ENCODE measurements at regions not wholly inside any gene's neighbourhood (a gene's known extent, or its start where the extent isn't known, plus 50 kb on each side); places are given as distances from the start of the nearest gene placed in this dataset.

DNA sequence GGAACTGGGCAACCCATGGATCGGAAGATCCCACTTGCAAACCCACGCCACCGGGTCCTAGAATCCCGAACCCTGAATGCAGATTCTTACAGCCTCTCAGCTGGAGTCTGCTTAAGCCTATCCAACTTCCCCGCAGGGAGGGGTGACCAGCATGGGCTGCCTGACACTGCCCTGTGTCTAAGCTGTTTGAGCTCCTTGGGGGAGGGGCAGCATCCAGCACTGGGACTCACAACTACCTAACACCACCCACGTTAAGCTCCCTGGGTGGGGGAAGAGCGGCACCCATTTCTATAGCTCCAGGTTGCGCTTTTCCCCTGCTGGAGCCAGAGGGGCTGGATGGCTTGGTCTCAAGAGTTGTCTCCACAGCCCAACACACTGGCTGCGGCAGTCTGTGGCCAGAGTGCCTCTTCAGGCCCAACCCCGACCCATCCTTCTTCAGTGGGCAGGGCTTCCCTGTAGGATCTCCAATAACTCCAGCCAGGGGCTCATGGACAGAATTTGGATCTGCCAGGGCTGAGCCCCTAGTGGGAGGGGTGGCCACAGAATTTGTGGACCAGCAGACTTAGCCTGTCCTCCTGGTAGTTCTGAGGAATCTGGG lies 649.2 kb downstream of the TUSC7 start:
- Histone ChIP-seq H3K27me3 (ENCODE audit: low read depth) (no peaks in the 10 kb centered on the region), H3K4me3 (no peak overlapping the region), H3K4me1 (no peaks in the 10 kb centered on the region), H3K9me3 (no peaks in the 10 kb centered on the region), H3K36me3 (no peaks in the 10 kb centered on the region), H3K27ac (no peak overlapping the region)
- TF ChIP-seq, protein P1, sequence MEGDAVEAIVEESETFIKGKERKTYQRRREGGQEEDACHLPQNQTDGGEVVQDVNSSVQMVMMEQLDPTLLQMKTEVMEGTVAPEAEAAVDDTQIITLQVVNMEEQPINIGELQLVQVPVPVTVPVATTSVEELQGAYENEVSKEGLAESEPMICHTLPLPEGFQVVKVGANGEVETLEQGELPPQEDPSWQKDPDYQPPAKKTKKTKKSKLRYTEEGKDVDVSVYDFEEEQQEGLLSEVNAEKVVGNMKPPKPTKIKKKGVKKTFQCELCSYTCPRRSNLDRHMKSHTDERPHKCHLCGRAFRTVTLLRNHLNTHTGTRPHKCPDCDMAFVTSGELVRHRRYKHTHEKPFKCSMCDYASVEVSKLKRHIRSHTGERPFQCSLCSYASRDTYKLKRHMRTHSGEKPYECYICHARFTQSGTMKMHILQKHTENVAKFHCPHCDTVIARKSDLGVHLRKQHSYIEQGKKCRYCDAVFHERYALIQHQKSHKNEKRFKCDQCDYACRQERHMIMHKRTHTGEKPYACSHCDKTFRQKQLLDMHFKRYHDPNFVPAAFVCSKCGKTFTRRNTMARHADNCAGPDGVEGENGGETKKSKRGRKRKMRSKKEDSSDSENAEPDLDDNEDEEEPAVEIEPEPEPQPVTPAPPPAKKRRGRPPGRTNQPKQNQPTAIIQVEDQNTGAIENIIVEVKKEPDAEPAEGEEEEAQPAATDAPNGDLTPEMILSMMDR (IDR thresholded peaks at IDR 0.05) = no peak
- ATAC-seq (no peak), DNase-seq (no peak)
- intact Hi-C loops (cut with DNase I) = no loop called here

DNA sequence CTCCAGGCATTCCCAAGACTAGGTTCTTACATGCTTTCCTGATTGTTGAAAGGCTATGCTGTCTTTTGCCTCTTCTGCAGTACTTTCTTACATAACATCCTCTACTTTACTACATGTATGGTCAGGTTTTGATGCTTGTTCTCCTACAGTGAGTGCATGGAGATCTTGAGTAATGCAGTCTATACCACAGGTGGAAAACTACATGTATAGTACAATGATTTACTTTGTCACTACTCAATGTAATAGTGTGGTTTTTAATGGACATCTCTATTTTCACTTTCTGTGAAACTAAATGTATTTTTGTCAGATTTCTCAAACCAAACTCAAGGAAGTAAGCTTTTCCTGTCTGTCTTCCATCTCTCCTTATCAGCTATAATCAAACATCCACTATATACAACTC lies 657.0 kb downstream of the TUSC7 start:
- intact Hi-C loops (cut with DNase I) = no loop called here
- no peak for ATAC-seq
- TF ChIP-seq, protein P1 (IDR thresholded peaks at IDR 0.05) = no peak
- Histone ChIP-seq H3K9me3 (no peaks in the 10 kb centered on the region), H3K4me1 (no peaks in the 10 kb centered on the region), H3K4me3 (no peak overlapping the region), H3K36me3 (no peaks in the 10 kb centered on the region), H3K27me3 (ENCODE audit: low read depth) (no peaks in the 10 kb centered on the region), H3K27ac (no peak overlapping the region)
- DNase-seq = no peak

DNA sequence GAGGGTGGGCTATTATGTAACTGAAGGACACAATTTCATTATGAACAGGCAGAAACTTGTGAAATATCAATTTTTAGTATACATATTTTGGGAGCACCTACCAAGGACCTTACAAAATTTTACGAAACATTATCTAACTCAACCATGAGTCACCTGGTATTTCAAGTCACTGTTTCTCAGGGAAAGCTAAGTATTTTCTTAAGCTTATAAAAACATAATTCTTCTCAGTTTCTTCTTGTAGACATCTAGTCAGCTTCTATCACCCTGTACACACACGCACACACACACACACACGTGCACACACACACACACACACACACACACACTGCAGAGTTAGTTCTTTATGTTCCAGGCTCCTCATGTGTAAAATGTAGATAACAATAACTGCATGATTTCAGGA lies 658.3 kb downstream of the TUSC7 start:
- TF ChIP-seq, protein P1 (IDR thresholded peaks at IDR 0.05) = no peak
- Histone ChIP-seq H3K4me3 (no peak overlapping the region), H3K9me3 (no peaks in the 10 kb centered on the region), H3K4me1 (no peaks in the 10 kb centered on the region), H3K36me3 (no peaks in the 10 kb centered on the region), H3K27me3 (ENCODE audit: low read depth) (no peaks in the 10 kb centered on the region), H3K27ac (no peak overlapping the region)
- ATAC-seq (no peak), DNase-seq (no peak)
- intact Hi-C loops (cut with DNase I) = no loop called here

DNA sequence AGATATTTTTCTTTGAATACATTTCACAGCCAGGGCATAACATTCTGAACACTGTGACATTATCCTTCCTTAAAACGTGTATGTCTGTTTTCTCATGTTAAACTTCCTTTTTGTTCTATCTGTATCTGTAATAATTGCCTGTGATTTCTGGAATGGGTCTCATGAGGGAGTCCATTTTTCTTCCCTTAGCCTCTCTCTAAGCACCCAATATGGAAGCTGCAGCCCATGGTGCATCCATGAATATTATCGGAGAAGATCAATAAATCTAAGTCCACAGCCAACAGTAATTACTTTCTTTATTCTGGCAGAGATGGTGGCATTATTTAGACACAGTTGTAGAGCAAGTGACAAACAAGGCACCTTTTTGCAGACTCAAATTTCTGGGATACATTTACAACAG lies 671.1 kb downstream of the TUSC7 start:
- Histone ChIP-seq H3K4me1 (no peaks in the 10 kb centered on the region), H3K4me3 (no peak overlapping the region), H3K27ac (no peak overlapping the region), H3K36me3 (no peaks in the 10 kb centered on the region), H3K9me3 (no peaks in the 10 kb centered on the region), H3K27me3 (ENCODE audit: low read depth) (no peaks in the 10 kb centered on the region)
- DNase-seq = no peak
- intact Hi-C loops (cut with DNase I) = no loop called here
- TF ChIP-seq, protein P1 (IDR thresholded peaks at IDR 0.05) = no peak
- no peak for ATAC-seq

DNA sequence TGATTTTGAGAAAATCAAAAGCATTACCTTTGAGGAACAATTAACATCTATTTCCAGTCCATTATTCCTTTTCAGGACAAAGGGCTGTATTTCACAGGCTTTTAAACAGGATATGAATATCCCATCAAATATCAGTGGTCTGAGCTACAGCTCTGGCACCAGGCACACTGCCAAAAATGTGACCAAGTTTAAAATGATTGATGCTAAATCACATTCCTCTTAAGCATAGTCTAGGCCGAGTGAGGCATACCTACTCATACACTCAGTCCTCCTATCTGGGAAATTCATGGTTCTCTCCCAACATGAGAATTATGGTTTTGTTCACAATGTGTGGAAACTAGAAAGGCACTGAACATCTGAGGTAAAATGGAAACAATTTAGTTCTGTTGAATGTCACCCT lies 683.5 kb downstream of the TUSC7 start:
- no peak for ATAC-seq
- no peaks in the 10 kb centered on the region for H3K4me1 ChIP-seq
- no peak overlapping the region for H3K4me3 ChIP-seq
- H3K9me3 ChIP-seq = no peaks in the 10 kb centered on the region
- intact Hi-C loops (cut with DNase I) = no loop called here
- no peak overlapping the region for H3K27ac ChIP-seq
- no peaks in the 10 kb centered on the region for H3K36me3 ChIP-seq
- TF ChIP-seq, protein P1 (IDR thresholded peaks at IDR 0.05) = no peak
- DNase-seq = no peak
- no peaks in the 10 kb centered on the region for H3K27me3 ChIP-seq (ENCODE audit: low read depth)

Data from lower lobe of right lung (tissue), 2 donors.